ENCODE measurements at regions not wholly inside any gene's neighbourhood (a gene's known extent, or its start where the extent isn't known, plus 50 kb on each side); places are given as distances from the start of the nearest gene placed in this dataset.

GRCh38 chr1:181863006-181863405 is 198.5 kb downstream of the ZNF648 start:
- Mint-ChIP-seq H3K27me3 (ENCODE audit: low read depth) (peaks cover 5% of the 10 kb centered on the region), H3K36me3 (ENCODE audit: insufficient read depth) (no peaks in the 10 kb centered on the region), H3K4me3 (no peak overlapping the region), H3K9me3 (peaks cover 3% of the 10 kb centered on the region), H3K4me1 (ENCODE audit: low read depth) (no peaks in the 10 kb centered on the region)
- DNase-seq, result no peak
- ATAC-seq, result no peak

GRCh38 chr1:181858135-181858534 is 203.4 kb downstream of the ZNF648 start:
- peaks cover 3% of the 10 kb centered on the region for H3K9me3 Mint-ChIP-seq
- no peak for ATAC-seq
- no peaks in the 10 kb centered on the region for H3K36me3 Mint-ChIP-seq (ENCODE audit: insufficient read depth)
- H3K4me1 Mint-ChIP-seq (ENCODE audit: low read depth), result no peaks in the 10 kb centered on the region
- no peak overlapping the region for H3K4me3 Mint-ChIP-seq
- H3K27me3 Mint-ChIP-seq (ENCODE audit: low read depth), result peaks cover 3% of the 10 kb centered on the region
- no peak for DNase-seq

Data from activated T-cell treated with anti-CD3 and anti-CD28 coated beads, Interleukin-2, amount 50 U/mL, for 4 hours (primary cell).